Activated T-cell treated with anti-CD3 and anti-CD28 coated beads for 4 hours (primary cell): ENCODE measurements at regions not wholly inside any gene's neighbourhood (a gene's known extent, or its start where the extent isn't known, plus 50 kb on each side); places are given as distances from the start of the nearest gene placed in this dataset.
"Not testable (repeated sequence)": the region's sequence is repeated elsewhere in the genome, so short reads cannot be mapped to it uniquely, and the experiment has no call there.

Experiments
- DNase-seq: peaks from one replicate; pipeline ENCODE4 v3.0.0-alpha.2; 2020

GRCh38 chr13:103618151-103618550 is 551.9 kb upstream of the SLC10A2 start:
- DNase-seq, result no peak

DNA sequence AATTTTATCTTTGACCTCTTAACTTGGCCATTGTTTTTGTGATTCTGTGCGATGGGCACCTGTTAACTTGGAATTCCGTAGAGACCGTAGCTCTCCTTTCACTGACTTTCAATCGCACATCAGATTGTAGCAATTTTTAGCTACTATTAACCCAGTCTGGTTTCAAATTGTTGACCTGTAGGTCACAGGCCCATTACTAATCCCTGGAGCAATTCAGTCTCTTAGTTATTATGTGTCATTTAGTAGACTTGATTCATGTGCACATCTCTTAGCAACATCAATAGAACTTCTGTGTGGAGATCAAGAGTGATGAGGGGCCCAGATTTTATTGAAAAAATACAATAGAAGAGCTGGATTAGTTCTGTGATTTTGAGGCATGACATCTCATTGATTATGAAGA is 549.6 kb upstream of the SLC10A2 start:
- DNase-seq, result no peak

DNA sequence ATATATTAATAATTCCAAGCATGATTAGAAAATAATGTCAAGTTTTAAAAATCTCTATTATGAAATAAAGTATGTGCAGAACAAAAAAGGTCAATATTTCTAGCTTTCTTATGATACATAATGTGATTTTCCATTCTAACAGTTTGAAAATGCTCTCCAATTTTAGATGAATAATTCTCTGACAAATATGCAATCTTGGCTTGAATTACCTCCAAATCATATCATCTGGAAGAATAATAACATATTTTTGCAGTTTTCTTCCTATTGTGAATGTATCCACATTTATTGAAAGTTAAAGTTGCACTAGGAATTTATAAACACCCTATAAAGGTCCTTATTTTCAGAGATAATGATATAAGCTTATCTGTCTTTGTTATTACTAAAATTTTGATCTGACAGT is 548.5 kb upstream of the SLC10A2 start:
- DNase-seq, result no peak

DNA sequence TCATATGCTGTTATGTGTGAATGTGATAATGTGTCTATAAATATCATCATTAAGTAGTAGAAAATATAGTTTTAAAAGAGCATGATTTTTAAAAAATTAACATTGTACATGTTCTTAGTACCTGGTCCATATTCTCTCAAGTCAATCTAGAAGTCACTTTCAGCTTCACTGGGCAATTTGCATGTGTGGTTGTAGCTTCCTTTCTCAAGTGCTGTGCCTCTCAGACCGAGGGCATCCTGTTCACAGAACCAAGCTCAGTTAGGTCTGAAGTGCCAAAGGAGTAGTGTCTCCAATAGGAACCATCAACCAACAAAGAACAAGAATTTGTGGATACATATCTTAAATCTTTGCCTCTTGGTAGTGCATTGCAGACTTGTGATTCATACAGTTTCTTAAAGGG is 541.8 kb upstream of the SLC10A2 start:
- no peak for DNase-seq

DNA sequence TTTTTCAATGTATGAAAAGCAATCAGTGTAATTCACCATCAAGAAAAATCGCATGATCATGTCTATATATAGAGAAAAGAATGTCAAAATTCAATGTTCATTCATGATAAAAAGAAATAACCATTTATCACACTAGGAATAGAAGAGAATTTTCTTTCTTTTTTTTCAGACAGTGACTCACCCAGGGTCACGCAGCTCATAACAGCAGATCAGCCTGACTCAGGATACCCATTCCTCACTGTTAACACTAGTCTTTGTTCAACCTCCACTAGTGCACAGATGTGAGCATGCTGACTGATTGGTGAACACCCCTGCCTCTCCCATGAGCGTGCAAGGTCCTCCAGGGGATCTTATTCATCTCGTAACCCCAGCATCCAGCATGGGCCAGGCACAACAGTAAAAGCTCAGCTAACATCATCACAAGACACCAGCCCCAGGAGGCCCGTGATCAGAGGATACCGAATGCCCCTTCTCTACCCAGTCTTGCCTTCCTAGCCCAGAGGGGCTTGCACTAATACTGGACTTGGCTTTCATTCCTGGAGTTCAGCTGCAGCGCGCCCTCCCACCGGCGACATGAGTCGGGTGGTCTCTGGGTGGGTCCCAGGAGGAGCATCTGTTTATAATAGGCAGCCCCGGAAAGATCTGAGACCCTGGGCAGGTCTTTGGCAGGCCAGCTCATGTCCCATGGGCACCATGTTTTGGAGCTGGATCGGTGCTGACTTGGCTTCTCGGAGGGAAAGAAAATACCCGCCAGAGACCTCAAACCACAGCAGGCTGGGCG is 539.5 kb upstream of the SLC10A2 start:
- no peak for DNase-seq

- not testable (repeated sequence) for DNase-seq
Measured at GRCh38 chr13:103599870-103600269, 533.7 kb upstream of the SLC10A2 start.

GRCh38 chr13:103598671-103599070 is 532.5 kb upstream of the SLC10A2 start:
- no peak for DNase-seq

DNA sequence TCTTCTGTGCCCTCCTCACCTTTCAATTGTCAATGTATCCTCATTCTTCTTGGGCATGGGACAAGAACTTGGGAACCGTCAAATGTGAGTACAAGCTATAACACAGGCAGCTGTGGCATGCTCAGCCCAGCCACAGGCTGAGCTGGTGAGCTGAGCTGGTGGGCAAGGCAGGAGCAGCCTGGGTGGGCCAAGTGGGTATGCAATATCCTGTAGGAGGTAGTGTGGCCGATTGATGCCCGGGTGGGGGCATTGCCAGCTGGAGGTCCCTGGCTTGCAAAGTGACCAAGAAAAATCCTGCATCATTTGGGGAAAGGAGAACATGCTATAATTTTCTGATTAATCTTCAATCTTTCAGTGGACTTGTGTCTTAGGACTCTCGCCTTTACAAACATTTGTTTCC is 507.2 kb upstream of the SLC10A2 start:
- DNase-seq, result no peak

DNA sequence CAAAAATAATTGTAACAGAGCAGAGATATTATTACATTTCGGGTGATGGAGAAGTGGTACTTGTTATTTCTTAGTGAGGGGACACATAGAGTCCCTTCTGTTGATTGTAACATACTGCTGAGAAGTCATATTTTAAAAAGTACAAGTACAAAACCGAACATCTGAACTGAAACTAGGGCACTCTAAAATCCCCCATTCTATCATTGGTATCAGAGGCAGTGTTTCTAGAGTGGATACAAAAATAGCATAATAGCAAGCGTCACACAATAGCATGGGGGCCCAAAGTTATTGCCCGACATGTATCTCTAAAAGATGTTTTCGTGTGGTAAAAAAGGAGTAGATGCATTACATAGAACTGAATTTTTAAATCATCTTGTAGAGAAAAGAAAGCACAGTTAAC is 502.1 kb upstream of the SLC10A2 start:
- DNase-seq, result no peak

DNA sequence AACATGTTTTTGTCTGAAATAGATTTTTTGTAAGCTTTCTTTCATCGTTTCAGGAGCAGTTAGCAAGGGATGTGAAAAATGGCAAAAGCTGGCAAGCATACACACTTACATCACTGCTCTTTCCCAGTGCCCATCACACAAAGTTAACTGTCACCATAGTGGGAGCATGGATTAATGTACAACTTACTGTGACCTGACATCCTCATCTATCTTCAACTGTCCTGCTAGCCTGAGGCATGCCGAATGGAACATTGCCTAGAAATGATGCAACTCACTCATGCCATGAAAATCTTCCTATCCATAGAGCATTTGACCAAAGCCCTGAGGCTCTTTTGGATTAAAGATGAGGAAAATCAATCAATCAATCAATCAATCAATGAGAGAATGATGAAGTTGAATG is 491.7 kb upstream of the SLC10A2 start:
- no peak for DNase-seq

- no peak for DNase-seq
Measured at GRCh38 chr13:103556681-103557080, 490.5 kb upstream of the SLC10A2 start.

- no peak for DNase-seq
Measured at GRCh38 chr13:103547914-103548313, 481.7 kb upstream of the SLC10A2 start.

GRCh38 chr13:103546271-103546670 is 480.1 kb upstream of the SLC10A2 start:
- DNase-seq, result no peak

DNA sequence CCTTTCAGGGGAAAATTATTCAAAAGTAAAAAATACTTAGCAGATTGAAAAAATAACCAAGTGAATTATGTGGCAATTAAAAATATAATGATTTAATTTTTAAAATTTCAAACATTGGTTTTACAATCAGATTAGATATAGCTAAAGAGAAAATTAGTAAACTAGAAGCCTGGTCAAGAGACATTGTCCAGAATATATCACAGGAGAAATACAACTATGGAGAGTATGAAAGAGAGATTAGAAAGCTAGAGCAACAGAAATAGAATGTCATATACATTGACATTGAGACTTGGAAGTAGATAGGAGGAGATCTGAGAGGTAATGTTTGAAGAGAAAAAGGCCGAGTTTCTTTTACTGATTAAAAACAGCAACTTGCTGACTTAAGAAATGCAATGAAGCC is 476.4 kb upstream of the SLC10A2 start:
- no peak for DNase-seq

- no peak for DNase-seq
Measured at GRCh38 chr13:103540382-103540765, 474.2 kb upstream of the SLC10A2 start.

GRCh38 chr13:103539721-103540381 is 473.6 kb upstream of the SLC10A2 start:
- no peak for DNase-seq

- DNase-seq, result no peak
Measured at GRCh38 chr13:103539265-103539664, 473.0 kb upstream of the SLC10A2 start.

DNA sequence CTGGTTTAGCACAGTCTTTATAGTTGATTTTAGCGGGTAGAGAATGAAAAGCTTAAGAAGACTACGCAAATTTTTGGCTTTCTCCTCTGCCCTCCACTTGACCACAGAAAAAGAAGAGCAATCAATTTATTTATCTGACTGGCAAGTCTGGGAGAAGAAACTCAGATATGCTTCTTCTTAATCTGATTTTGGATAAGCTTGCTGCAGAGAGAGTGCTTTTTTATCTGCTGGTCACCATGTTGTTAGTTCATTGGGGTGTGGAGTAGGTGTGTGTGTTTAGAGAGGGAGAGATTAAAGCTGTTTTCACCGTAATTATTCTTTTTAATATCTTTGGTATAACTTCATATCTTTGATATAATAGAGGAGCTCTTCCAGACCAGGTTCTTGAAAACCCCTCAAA is 471.4 kb upstream of the SLC10A2 start:
- no peak for DNase-seq

DNA sequence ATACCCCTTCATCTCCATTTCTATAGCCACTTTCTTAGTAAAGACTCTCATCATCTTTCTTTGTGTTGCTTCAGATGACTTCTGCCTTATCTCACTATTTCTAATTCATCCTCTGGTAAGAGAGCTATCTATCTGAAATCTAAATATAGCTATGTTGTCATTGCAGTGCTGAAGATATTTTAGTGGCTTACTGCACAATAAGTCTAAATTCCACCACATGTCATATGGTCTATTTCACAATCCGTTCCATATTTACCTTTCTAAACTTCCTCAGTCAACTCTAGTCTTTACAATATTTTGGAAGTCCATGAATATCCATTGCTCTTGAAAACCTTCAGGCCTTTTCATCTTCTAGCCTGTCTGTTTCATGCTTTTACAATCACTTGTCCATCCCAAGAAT is 465.1 kb upstream of the SLC10A2 start:
- DNase-seq, result no peak

GRCh38 chr13:103528437-103528836 is 462.2 kb upstream of the SLC10A2 start:
- DNase-seq, result no peak

DNA sequence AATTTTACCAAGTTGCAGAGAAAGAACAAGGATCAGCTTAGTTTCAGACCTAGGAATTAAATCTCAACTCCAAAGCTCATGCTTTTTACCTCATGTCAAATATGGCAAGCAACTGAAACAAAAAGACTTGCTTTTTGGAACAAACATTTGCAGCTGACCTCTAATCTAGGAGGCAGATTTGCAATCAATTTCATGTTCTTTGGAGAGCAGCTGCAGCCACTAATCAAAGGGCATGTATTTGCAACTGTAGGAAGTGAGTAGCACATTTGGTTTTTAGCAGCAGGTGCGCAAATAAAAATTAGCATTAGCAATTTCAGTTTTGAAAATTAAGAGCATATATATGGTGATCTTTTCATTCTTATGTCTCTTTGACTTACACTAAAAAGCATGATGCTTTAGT is 459.3 kb upstream of the SLC10A2 start:
- DNase-seq, result no peak

- DNase-seq, result no peak
Measured at GRCh38 chr13:103523858-103524257, 457.6 kb upstream of the SLC10A2 start.

- no peak for DNase-seq
Measured at GRCh38 chr13:103521532-103521931, 455.3 kb upstream of the SLC10A2 start.

GRCh38 chr13:103517768-103518102 is 451.5 kb upstream of the SLC10A2 start:
- no peak for DNase-seq
